Thyroid gland (tissue), 4 donors: ENCODE measurements at regions not wholly inside any gene's neighbourhood (a gene's known extent, or its start where the extent isn't known, plus 50 kb on each side); places are given as distances from the start of the nearest gene placed in this dataset.

Experiments
- DNase-seq, 2 donors: peaks; one replicate each; pipeline ENCODE4 v3.0.0-alpha.2; 2019
- H3K27ac ChIP-seq, 3 donors: fragments of 200-600 bp; sonication (generic); 1 replicate in 2 of 3; 2 replicates in 1 of 3; pipeline ENCODE4 v1.5.1; 2016 to 2019; ENCODE audit warnings: mild to moderate bottlenecking in 1 of 3, moderate library complexity in 1 of 3
- H3K27me3 ChIP-seq: fragments of 200-600 bp; sonication (generic); one replicate; pipeline ENCODE4 v1.5.1; 2019
- H3K36me3 ChIP-seq, 2 donors: fragments of 200-600 bp; sonication (generic); one replicate each; pipeline ENCODE4 v1.5.1; 2016 to 2019
- H3K4me1 ChIP-seq, 2 donors: fragments of 200-600 bp; sonication (generic); one replicate each; pipeline ENCODE4 v1.5.1; 2017 to 2019
- H3K4me3 ChIP-seq, 3 donors: fragments of 200-600 bp; sonication (generic); replicated peaks in 1 of 3; 1 replicate in 2 of 3; 2 replicates in 1 of 3; pipeline ENCODE4 v1.5.1; 2016; ENCODE audit warnings: mild to moderate bottlenecking in 1 of 3
- H3K9me3 ChIP-seq: fragments of 200-600 bp; sonication (generic); one replicate; pipeline ENCODE4 v1.5.1; 2017
- POLR2A ChIP-seq, 2 donors: fragments of 450-650 bp; IDR thresholded peaks; one replicate each; pipeline ENCODE4 v1.6.1; 2017; ENCODE audit warnings: antibody characterized with exemption in 2 of 2, mild to moderate bottlenecking in 2 of 2, moderate library complexity in 1 of 2
- WGBS, 2 donors: methylation state at CpG; one replicate each; pipeline ENCODE4 v1.1.5; 2017; 5-methylcytosine and 5-hydroxymethylcytosine counted together
- intact Hi-C: fragments of 100-400 bp; cut with DNase I; formaldehyde crosslinking; loops from one replicate; pipeline ENCODE4 v1.15.1; 2023
- TF ChIP-seq, protein P1 (sequence below), 6 experiments: fragments of 200-600 bp in 3 of 6; fragments of 450-650 bp in 3 of 6; sonication (generic) in 3 of 6; IDR thresholded peaks; one replicate each; pipeline ENCODE4 v1.5.1; 2016 to 2019; ENCODE audit warnings: antibody characterized with exemption in 6 of 6, mild to moderate bottlenecking in 2 of 6, inconsistent platforms in 1 of 6, moderate library complexity in 1 of 6

DNA sequence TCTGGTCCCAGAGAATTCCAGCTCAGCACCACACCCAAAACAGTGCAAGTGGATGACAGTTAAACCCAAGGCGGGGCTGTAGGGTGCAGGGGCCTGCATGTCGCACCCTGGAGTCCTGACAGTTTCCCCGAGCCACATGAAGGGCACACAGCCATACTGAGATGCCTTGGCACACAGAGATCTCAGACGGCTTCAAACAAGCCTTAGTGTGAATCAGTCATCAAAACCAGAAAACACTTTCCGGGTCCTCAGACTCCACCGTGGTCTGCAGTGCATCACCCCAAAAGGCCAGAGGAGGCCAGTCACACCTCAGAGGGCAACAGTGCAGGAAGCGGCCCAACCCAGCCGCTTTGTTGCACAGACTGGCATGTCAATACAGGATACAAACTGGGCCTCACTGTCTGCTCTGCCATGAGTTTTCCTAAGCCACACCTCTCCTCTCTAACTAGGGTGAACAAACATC, 64.6 kb upstream of the ENPP6 start:
- DNase-seq: peak in 1 of 2 donors; percentile 19
- H3K4me3 ChIP-seq: no peak overlapping the region
- H3K27ac ChIP-seq: no peak overlapping the region
- H3K4me1 ChIP-seq: peaks cover 12 to 25% of the 10 kb centered on the region in 2 donors
- H3K36me3 ChIP-seq: no peaks in the 10 kb centered on the region
- intact Hi-C loops: loop anchor here (10.0 kb wide), 2 partner anchors 123 to 713 kb away; no protein-coding TSS in a partner anchor
- H3K9me3 ChIP-seq: no peaks in the 10 kb centered on the region
- no peaks in the 10 kb centered on the region for H3K27me3 ChIP-seq
- TF ChIP-seq, protein P1, sequence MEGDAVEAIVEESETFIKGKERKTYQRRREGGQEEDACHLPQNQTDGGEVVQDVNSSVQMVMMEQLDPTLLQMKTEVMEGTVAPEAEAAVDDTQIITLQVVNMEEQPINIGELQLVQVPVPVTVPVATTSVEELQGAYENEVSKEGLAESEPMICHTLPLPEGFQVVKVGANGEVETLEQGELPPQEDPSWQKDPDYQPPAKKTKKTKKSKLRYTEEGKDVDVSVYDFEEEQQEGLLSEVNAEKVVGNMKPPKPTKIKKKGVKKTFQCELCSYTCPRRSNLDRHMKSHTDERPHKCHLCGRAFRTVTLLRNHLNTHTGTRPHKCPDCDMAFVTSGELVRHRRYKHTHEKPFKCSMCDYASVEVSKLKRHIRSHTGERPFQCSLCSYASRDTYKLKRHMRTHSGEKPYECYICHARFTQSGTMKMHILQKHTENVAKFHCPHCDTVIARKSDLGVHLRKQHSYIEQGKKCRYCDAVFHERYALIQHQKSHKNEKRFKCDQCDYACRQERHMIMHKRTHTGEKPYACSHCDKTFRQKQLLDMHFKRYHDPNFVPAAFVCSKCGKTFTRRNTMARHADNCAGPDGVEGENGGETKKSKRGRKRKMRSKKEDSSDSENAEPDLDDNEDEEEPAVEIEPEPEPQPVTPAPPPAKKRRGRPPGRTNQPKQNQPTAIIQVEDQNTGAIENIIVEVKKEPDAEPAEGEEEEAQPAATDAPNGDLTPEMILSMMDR (IDR thresholded peaks at IDR 0.05): no peak
- TF ChIP-seq POLR2A (IDR thresholded peaks at IDR 0.05): no peak
- 73 to 89% methylated on average over 1 to 8 of the region's 8 CpGs for WGBS, 2 donors

DNA sequence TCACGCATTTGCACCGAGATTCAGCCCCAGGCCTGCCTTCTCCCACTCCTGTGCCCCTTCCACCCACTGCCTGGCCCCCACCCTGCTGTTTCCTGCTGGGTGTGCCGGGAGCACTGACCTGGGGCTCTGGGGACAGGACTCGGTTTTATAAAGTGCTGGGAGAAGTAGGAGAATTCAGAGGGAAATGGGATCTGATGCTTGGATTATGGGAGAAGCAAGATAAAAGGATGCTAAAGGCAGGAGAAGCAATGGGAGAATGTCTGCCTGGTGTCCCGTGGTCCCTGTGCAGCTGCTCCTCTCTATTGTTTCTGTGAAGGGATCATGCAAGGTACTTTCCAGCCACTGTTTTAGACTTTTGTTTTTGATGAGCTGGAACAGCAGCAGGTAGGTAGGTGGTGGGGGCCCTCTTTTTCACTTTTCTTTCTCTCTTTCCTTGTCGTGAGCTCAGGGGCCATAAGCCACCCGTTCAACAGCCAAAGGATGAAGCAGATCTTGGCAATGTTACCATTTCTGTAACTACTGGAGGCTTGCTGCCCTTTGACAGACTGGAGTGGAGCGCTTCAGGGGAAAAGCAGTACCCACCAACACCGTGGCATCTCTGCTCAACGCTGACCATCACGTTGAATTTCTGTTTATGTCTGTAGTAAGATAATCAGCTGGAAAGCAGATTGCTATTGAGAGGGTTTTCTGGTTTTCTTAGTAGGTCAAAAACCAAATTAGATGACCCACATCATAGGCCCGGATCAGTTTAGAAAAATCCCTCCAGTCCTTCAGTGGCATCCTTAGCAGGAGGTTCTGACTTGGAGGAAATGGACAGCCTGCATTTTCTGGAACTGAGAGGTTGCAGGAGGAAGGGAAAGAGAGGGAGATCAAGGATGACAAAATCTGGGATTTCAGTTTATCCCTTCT, 63.8 kb upstream of the ENPP6 start:
- Histone ChIP-seq H3K9me3 (no peaks in the 10 kb centered on the region), H3K4me1 (peaks cover 5 to 18% of the 10 kb centered on the region in 2 donors), H3K27me3 (no peaks in the 10 kb centered on the region), H3K27ac (no peak overlapping the region), H3K4me3 (no peak overlapping the region), H3K36me3 (no peaks in the 10 kb centered on the region)
- 82% methylated on average over 12 of the region's 12 CpGs for WGBS, 2 donors
- DNase-seq: no peak
- no peak for TF ChIP-seq POLR2A (IDR thresholded peaks at IDR 0.05)
- TF ChIP-seq, protein P1 (IDR thresholded peaks at IDR 0.05): no peak
- intact Hi-C loops: loop anchor here (10.0 kb wide), 2 partner anchors 123 to 713 kb away; no protein-coding TSS in a partner anchor

DNA sequence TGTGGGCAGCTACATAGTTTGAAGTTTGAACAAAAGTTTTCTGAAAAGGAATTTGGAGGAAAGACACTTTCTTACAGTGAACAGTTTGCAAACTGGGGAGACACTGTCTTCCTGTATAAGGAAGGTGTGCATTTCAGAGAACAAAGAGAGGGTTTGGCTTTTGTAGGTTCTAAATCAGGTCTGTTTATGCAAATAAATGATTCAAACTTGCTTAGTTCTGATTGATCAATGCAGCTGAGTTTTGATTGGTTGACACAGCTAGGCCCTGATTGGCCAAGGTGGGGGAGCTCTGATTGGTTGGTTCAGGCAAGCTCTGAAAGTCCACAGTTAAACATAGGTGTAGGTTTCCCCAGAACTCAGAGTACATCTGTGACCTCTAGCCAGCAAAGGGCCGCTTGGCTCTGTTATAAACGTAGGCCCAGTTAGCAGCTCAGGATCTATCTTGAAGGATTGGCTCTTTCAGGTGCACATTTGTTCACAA, 63.0 kb upstream of the ENPP6 start:
- Histone ChIP-seq H3K36me3 (no peaks in the 10 kb centered on the region), H3K4me1 (peaks cover 4 to 18% of the 10 kb centered on the region in 2 donors), H3K9me3 (no peaks in the 10 kb centered on the region), H3K27me3 (no peaks in the 10 kb centered on the region), H3K4me3 (no peak overlapping the region), H3K27ac (no peak overlapping the region)
- WGBS, 2 donors: 89 to 100% methylated on average over 2 of the region's 2 CpGs
- TF ChIP-seq, protein P1 (IDR thresholded peaks at IDR 0.05): no peak
- TF ChIP-seq POLR2A (IDR thresholded peaks at IDR 0.05): no peak
- no peak for DNase-seq
- intact Hi-C loops: loop anchor here (10.0 kb wide), 2 partner anchors 124 to 714 kb away; no protein-coding TSS in a partner anchor

DNA sequence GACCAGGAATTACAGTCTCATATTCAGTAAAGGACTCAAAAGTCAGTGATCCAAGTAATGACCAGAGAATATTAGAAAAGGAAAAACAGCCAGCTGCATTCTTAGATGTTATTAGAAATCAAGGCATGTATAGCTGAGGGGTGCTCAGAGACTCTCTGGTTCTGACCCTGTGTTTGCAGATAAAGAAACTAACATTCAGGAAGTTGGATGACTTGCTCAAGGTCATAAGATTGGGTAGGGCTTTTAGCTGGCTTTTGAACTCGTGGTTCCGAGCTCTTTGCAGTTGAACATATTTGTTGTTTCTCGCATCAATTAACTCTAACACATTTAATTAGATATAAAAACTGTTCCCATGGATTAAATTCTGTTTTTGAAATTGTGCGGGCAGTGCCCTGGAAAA, 62.5 kb upstream of the ENPP6 start:
- no peaks in the 10 kb centered on the region for H3K36me3 ChIP-seq

More for the DNA sequence above, 62.5 kb upstream of the ENPP6 start:
- WGBS, 2 donors: 89 to 95% methylated on average over 4 of the region's 4 CpGs
- DNase-seq: no peak
- H3K9me3 ChIP-seq: no peaks in the 10 kb centered on the region
- H3K4me1 ChIP-seq: peaks cover 4 to 18% of the 10 kb centered on the region in 2 donors
- TF ChIP-seq, protein P1 (IDR thresholded peaks at IDR 0.05): no peak
- TF ChIP-seq POLR2A (IDR thresholded peaks at IDR 0.05): no peak
- no peak overlapping the region for H3K27ac ChIP-seq
- H3K4me3 ChIP-seq: no peak overlapping the region
- H3K27me3 ChIP-seq: no peaks in the 10 kb centered on the region
- intact Hi-C loops: loop anchor here (10.0 kb wide), 2 partner anchors 125 to 715 kb away; no protein-coding TSS in a partner anchor
